SH-SY5Y (cell line): ENCODE measurements at regions not wholly inside any gene's neighbourhood (a gene's known extent, or its start where the extent isn't known, plus 50 kb on each side); places are given as distances from the start of the nearest gene placed in this dataset.

ENCODE experiments used
- GATA2 ChIP-seq: IDR thresholded peaks from 2 replicates; pipeline ENCODE4 v1.6.1; 2011; ENCODE audit warnings: mild to moderate bottlenecking, low read depth, low read length
- GATA3 ChIP-seq: IDR thresholded peaks from 2 replicates; pipeline ENCODE4 v1.6.1; 2011; ENCODE audit warnings: low read depth, mild to moderate bottlenecking, low read length, moderate library complexity

DNA sequence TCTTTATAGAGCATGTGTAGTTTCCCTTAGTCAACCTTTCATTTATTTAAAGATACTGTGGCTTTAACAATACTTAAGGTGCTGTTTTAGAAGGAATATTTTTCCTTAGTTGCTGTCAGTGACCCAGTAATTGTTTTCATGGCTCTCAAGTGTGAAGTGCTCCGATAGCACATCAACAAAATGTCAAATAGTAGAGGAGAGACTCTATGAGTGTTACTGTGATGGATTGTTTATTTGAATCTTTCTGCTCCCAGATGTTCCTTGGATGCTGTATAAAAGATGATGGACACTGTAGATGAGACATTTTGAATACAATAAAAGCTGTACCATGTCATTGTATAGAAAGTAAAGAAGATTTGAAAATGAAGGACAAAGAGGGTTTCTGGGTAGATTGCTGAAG lies 1185.7 kb upstream of the C9orf72 start:
- TF ChIP-seq GATA2 (no peak), GATA3 (no peak)
